SU-DHL-6 (cell line): ENCODE measurements at regions not wholly inside any gene's neighbourhood (a gene's known extent, or its start where the extent isn't known, plus 50 kb on each side); places are given as distances from the start of the nearest gene placed in this dataset.

Source experiments
- H2AFZ ChIP-seq: fragments of 200-600 bp; sonication (generic); 2 replicates; pipeline ENCODE4 v1.6.1; 2014; ENCODE audit warnings: low read depth, mild to moderate bottlenecking, moderate library complexity, mixed read lengths, antibody characterized with exemption, low read length; ENCODE audit not compliant: severe bottlenecking
- H3F3A ChIP-seq: fragments of 200-600 bp; shearing (Covaris generic); 2 replicates; pipeline ENCODE4 v1.6.0; 2016; ENCODE audit warnings: antibody characterized with exemption, mild to moderate bottlenecking; ENCODE audit not compliant: insufficient read depth
- H3K27ac ChIP-seq: fragments of 200-600 bp; sonication (generic); 2 replicates; pipeline ENCODE4 v1.5.1; 2016; ENCODE audit warnings: low read depth, mild to moderate bottlenecking, low read length, moderate library complexity, mixed read lengths
- H3K27me3 ChIP-seq: fragments of 200-600 bp; sonication (generic), shearing (Covaris generic); 2 replicates; pipeline ENCODE4 v1.6.0; 2014; ENCODE audit warnings: mild to moderate bottlenecking, low read length
- H3K36me3 ChIP-seq: fragments of 200-600 bp; sonication (generic); 2 replicates; pipeline ENCODE4 v1.6.1; 2014; ENCODE audit warnings: mild to moderate bottlenecking, low read length, mixed read lengths
- H3K4me2 ChIP-seq: fragments of 300-600, 200-600 bp; shearing (Covaris generic), sonication (generic); 2 replicates; pipeline ENCODE4 v1.6.0; 2014; ENCODE audit warnings: low read length, low read depth, mild to moderate bottlenecking; ENCODE audit not compliant: poor library complexity, severe bottlenecking
- H3K4me3 ChIP-seq: fragments of 200-600 bp; sonication (generic); 2 replicates; pipeline ENCODE4 v1.5.1; 2014; ENCODE audit warnings: antibody characterized with exemption, low read length, mild to moderate bottlenecking, mixed read lengths; ENCODE audit not compliant: insufficient read depth, poor library complexity, severe bottlenecking
- H3K79me2 ChIP-seq: fragments of 200-600 bp; sonication (generic); 2 replicates; pipeline ENCODE4 v1.6.1; 2014; ENCODE audit warnings: mild to moderate bottlenecking, low read length, moderate library complexity; ENCODE audit not compliant: insufficient read depth
- H3K9ac ChIP-seq: fragments of 200-600 bp; sonication (generic); 2 replicates; pipeline ENCODE4 v1.7.0; 2014; ENCODE audit warnings: mild to moderate bottlenecking, low read length
- H3K9me2 ChIP-seq: fragments of 200-600 bp; sonication (generic); replicated peaks from 2 replicates; pipeline ENCODE4 v1.6.1; 2014; ENCODE audit warnings: low read length; ENCODE audit not compliant: insufficient read depth
- H3K9me3 ChIP-seq: fragments of 200-600 bp; sonication (generic); 2 replicates; pipeline ENCODE4 v1.6.1; 2014; ENCODE audit warnings: low read length, mixed read lengths; ENCODE audit not compliant: insufficient read depth
- H4K20me1 ChIP-seq: fragments of 200-600 bp; sonication (generic); 2 replicates; pipeline ENCODE4 v1.6.1; 2014; ENCODE audit warnings: low read depth, mild to moderate bottlenecking, antibody characterized with exemption, low read length, moderate library complexity, mixed read lengths
- EZH2phosphoT487 ChIP-seq: fragments of 200-600 bp; sonication (generic), shearing (Covaris generic); conservative IDR thresholded peaks from 2 replicates; pipeline ENCODE4 v1.6.1; 2018; ENCODE audit warnings: mild to moderate bottlenecking, antibody characterized with exemption, low read length, moderate library complexity, mixed read lengths
- TF ChIP-seq, protein P1 (sequence below): fragments of 200-600 bp; sonication (generic); IDR thresholded peaks from one replicate; pipeline ENCODE4 v1.5.1; 2017; ENCODE audit warnings: antibody characterized with exemption, mild to moderate bottlenecking, low read length, moderate library complexity; ENCODE audit not compliant: insufficient read depth, poor library complexity, severe bottlenecking

DNA sequence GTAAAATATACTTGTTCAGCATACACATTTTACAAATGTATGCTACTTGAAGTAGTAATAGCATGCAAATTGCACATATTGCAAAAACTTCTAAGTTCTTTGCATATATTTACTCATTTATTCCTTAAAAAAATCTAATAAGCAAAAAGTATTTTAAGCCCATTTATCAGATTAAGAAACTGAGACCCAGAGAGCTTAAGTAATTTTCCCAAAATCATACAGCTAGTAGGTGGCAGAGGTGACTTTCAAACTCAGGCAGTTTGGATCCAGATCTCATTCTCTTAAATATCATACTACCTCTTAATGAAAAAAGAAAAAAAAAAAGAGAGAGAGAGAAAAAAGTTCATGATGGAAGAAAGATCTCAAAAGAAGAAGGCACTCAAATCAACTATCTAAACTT is 157.9 kb downstream of the RPS12 start:
- H4K20me1 ChIP-seq, result no peaks in the 10 kb centered on the region
- no peak overlapping the region for H3K4me2 ChIP-seq
- no peak overlapping the region for H3K27ac ChIP-seq
- H3K9me3 ChIP-seq, result no peaks in the 10 kb centered on the region
- H2AFZ ChIP-seq, result no peak overlapping the region
- no peaks in the 10 kb centered on the region for H3K36me3 ChIP-seq
- no peak overlapping the region for H3K9ac ChIP-seq
- no peaks in the 10 kb centered on the region for H3K9me2 ChIP-seq
- TF ChIP-seq EZH2phosphoT487, result no peak
- TF ChIP-seq, protein P1, sequence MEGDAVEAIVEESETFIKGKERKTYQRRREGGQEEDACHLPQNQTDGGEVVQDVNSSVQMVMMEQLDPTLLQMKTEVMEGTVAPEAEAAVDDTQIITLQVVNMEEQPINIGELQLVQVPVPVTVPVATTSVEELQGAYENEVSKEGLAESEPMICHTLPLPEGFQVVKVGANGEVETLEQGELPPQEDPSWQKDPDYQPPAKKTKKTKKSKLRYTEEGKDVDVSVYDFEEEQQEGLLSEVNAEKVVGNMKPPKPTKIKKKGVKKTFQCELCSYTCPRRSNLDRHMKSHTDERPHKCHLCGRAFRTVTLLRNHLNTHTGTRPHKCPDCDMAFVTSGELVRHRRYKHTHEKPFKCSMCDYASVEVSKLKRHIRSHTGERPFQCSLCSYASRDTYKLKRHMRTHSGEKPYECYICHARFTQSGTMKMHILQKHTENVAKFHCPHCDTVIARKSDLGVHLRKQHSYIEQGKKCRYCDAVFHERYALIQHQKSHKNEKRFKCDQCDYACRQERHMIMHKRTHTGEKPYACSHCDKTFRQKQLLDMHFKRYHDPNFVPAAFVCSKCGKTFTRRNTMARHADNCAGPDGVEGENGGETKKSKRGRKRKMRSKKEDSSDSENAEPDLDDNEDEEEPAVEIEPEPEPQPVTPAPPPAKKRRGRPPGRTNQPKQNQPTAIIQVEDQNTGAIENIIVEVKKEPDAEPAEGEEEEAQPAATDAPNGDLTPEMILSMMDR, result no peak
- no peaks in the 10 kb centered on the region for H3K27me3 ChIP-seq
- no peaks in the 10 kb centered on the region for H3F3A ChIP-seq
- no peak overlapping the region for H3K4me3 ChIP-seq
- H3K79me2 ChIP-seq, result no peaks in the 10 kb centered on the region

DNA sequence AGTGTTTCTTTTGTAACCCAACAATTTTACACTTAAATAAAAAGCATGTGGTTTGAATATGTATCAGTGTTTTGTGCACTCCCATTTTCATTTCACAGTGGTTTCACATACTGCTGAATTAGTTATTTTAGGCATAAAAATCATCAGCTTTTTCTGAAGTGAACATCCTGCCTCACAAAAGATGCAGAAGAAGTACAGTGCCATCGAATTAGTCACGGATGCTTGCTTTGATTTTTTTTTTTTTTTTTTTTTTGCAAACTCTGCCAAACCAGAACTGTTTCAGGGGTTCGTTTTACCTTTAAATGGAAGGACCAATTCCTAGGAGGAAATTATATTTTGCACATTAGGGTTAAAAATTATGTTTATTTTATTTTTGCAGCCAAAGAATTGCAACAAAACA is 158.6 kb downstream of the RPS12 start:
- Histone ChIP-seq H3K27ac (no peak overlapping the region), H3K79me2 (no peaks in the 10 kb centered on the region), H3K9ac (no peak overlapping the region), H4K20me1 (no peaks in the 10 kb centered on the region), H3K9me3 (no peaks in the 10 kb centered on the region), H3K4me2 (no peak overlapping the region), H3K27me3 (no peaks in the 10 kb centered on the region), H3K36me3 (no peaks in the 10 kb centered on the region), H3K9me2 (no peaks in the 10 kb centered on the region), H3K4me3 (no peak overlapping the region), H2AFZ (no peak overlapping the region), H3F3A (no peaks in the 10 kb centered on the region)
- TF ChIP-seq, protein P1, result no peak

DNA sequence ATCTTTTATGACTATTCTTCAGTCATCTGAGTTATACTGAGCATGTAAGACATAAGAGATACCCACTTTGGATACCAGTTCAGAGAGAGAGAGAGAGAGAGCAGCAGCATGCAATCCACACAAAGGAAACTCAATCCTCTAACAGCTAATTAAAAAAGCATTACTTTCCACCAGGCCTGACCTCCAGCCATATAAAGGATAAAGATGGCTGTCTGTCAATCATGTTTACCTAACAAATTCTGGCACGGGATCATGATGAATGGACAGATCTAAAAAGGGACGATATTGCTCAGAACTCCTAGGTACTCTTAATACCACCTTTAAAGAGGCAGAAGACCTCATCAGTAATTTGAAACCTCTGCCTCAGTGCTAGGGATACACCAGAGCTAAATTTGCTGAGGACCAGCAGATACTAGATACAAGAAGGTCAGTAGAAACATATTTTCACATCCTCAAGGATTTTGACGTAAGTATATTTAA is 159.2 kb downstream of the RPS12 start:
- no peak overlapping the region for H3K4me3 ChIP-seq
- TF ChIP-seq, protein P1, result no peak
- TF ChIP-seq EZH2phosphoT487, result no peak
- H3K79me2 ChIP-seq, result no peaks in the 10 kb centered on the region
- no peaks in the 10 kb centered on the region for H3F3A ChIP-seq
- no peak overlapping the region for H3K27ac ChIP-seq
- H3K36me3 ChIP-seq, result no peaks in the 10 kb centered on the region
- H3K9me3 ChIP-seq, result no peaks in the 10 kb centered on the region
- H3K9ac ChIP-seq, result no peak overlapping the region
- no peaks in the 10 kb centered on the region for H3K9me2 ChIP-seq
- H4K20me1 ChIP-seq, result no peaks in the 10 kb centered on the region
- H3K27me3 ChIP-seq, result no peaks in the 10 kb centered on the region
- H2AFZ ChIP-seq, result no peak overlapping the region
- H3K4me2 ChIP-seq, result no peak overlapping the region
